ENCODE measurements at regions not wholly inside any gene's neighbourhood (a gene's known extent, or its start where the extent isn't known, plus 50 kb on each side); places are given as distances from the start of the nearest gene placed in this dataset.

DNA sequence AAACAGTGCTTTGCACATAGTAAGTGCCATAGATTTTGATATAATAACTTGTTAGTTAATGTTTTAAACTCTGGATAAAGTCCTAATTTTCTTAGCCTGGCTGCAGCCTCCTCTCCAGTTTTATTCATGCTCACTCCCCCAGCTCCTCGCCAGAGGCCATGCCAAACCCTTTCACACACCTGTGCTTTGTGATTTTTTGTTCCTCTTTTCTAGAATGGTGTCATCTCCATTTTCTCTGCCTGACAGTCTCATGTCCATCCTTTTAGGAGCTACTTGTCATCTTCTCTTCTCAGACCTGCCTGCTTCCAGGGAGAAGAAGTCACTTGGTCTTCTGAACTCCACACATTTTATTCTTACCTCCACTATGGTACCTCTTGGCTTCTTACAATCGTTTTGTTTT is 55.8 kb upstream of the SPATA13 start:
- Histone ChIP-seq H3K4me2 (ENCODE audit: control insufficient read depth, extremely low read depth, insufficient read depth, low read depth, low read length) (no peak overlapping the region), H3K9me3 (ENCODE audit: control insufficient read depth, low read depth, low read length) (no peaks in the 10 kb centered on the region), H4K20me1 (ENCODE audit: control insufficient read depth, extremely low read depth, insufficient read depth, low read length) (no peaks in the 10 kb centered on the region), H3K27ac (ENCODE audit: control insufficient read depth, insufficient read depth, low read length) (no peak overlapping the region), H3K36me3 (ENCODE audit: control insufficient read depth in 2 of 2, extremely low read depth in 1 of 2, insufficient read depth in 2 of 2, low read length in 2 of 2) (no peaks in the 10 kb centered on the region), H3K4me1 (ENCODE audit: control insufficient read depth, extremely low read depth, insufficient read depth, low read length) (no peaks in the 10 kb centered on the region), H3K9me1 (ENCODE audit: control insufficient read depth, extremely low read depth, insufficient read depth, low read length) (no peaks in the 10 kb centered on the region), H2AFZ (ENCODE audit: control insufficient read depth, low read length) (no peak overlapping the region), H3K27me3 (ENCODE audit: control insufficient read depth, extremely low read depth, insufficient read depth, low read length) (peaks cover 9% of the 10 kb centered on the region), H3K79me2 (ENCODE audit: control insufficient read depth, insufficient read depth, low read length) (no peaks in the 10 kb centered on the region), H3K4me3 (ENCODE audit: control insufficient read depth in 2 of 3, extremely low read depth in 1 of 3, insufficient read depth in 2 of 3, low read depth in 1 of 3, low read length in 3 of 3) (no peak overlapping the region), H3K9ac (ENCODE audit: control insufficient read depth, extremely low read depth, insufficient read depth, low read length) (no peak overlapping the region)
- FAIRE-seq = no peak
- TF ChIP-seq, protein P1, sequence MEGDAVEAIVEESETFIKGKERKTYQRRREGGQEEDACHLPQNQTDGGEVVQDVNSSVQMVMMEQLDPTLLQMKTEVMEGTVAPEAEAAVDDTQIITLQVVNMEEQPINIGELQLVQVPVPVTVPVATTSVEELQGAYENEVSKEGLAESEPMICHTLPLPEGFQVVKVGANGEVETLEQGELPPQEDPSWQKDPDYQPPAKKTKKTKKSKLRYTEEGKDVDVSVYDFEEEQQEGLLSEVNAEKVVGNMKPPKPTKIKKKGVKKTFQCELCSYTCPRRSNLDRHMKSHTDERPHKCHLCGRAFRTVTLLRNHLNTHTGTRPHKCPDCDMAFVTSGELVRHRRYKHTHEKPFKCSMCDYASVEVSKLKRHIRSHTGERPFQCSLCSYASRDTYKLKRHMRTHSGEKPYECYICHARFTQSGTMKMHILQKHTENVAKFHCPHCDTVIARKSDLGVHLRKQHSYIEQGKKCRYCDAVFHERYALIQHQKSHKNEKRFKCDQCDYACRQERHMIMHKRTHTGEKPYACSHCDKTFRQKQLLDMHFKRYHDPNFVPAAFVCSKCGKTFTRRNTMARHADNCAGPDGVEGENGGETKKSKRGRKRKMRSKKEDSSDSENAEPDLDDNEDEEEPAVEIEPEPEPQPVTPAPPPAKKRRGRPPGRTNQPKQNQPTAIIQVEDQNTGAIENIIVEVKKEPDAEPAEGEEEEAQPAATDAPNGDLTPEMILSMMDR (optimal IDR thresholded peaks at IDR 0.05 in 1 of 3, IDR thresholded peaks at IDR 0.05 in 1 of 3, conservative IDR thresholded peaks at IDR 0.05 in 1 of 3; ENCODE audit: extremely low read depth in 1 of 3, insufficient read depth in 2 of 3, low read length in 3 of 3) = no peak
- TF ChIP-seq EZH2 (IDR thresholded peaks at IDR 0.05; ENCODE audit: low read length) = no peak
- dilution Hi-C loops (cut with MboI; ENCODE audit: extremely low pct_ligation_motif_present, low sequenced_read_pairs) = no loop called here
- no peak for DNase-seq (ENCODE audit: low read depth, low spot score)

DNA sequence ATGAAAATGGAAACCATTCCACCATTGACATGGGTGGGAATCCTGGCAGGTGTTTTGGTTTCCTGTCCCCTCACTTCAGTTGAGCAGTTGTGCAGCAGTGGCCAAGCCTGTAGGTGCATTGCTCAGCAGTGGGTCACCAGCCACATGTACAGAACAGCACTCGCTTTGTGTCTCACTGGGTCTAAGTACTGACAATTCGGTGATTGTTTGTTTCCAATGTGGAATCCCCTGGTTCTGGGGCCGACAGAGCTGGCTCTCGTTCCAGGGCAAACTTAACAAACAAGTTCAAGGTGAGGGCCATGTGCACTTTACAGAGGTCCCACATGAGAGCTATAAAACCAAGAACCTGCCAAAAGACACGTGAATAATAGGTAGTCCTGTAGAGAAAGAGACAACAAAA is 54.1 kb upstream of the SPATA13 start:
- Histone ChIP-seq H3K36me3 (ENCODE audit: control insufficient read depth in 2 of 2, extremely low read depth in 1 of 2, insufficient read depth in 2 of 2, low read length in 2 of 2) (no peaks in the 10 kb centered on the region), H3K27ac (ENCODE audit: control insufficient read depth, insufficient read depth, low read length) (no peak overlapping the region), H2AFZ (ENCODE audit: control insufficient read depth, low read length) (no peak overlapping the region), H3K9me3 (ENCODE audit: control insufficient read depth, low read depth, low read length) (no peaks in the 10 kb centered on the region), H3K9me1 (ENCODE audit: control insufficient read depth, extremely low read depth, insufficient read depth, low read length) (no peaks in the 10 kb centered on the region), H3K4me1 (ENCODE audit: control insufficient read depth, extremely low read depth, insufficient read depth, low read length) (no peaks in the 10 kb centered on the region), H3K79me2 (ENCODE audit: control insufficient read depth, insufficient read depth, low read length) (no peaks in the 10 kb centered on the region), H4K20me1 (ENCODE audit: control insufficient read depth, extremely low read depth, insufficient read depth, low read length) (no peaks in the 10 kb centered on the region), H3K9ac (ENCODE audit: control insufficient read depth, extremely low read depth, insufficient read depth, low read length) (no peak overlapping the region), H3K4me3 (ENCODE audit: control insufficient read depth in 2 of 3, extremely low read depth in 1 of 3, insufficient read depth in 2 of 3, low read depth in 1 of 3, low read length in 3 of 3) (no peak overlapping the region), H3K27me3 (ENCODE audit: control insufficient read depth, extremely low read depth, insufficient read depth, low read length) (peaks cover 9% of the 10 kb centered on the region), H3K4me2 (ENCODE audit: control insufficient read depth, extremely low read depth, insufficient read depth, low read depth, low read length) (no peak overlapping the region)
- dilution Hi-C loops (cut with MboI; ENCODE audit: extremely low pct_ligation_motif_present, low sequenced_read_pairs) = no loop called here
- TF ChIP-seq, protein P1 (optimal IDR thresholded peaks at IDR 0.05 in 1 of 3, IDR thresholded peaks at IDR 0.05 in 1 of 3, conservative IDR thresholded peaks at IDR 0.05 in 1 of 3; ENCODE audit: extremely low read depth in 1 of 3, insufficient read depth in 2 of 3, low read length in 3 of 3) = no peak
- TF ChIP-seq EZH2 (IDR thresholded peaks at IDR 0.05; ENCODE audit: low read length) = no peak
- FAIRE-seq (no peak), DNase-seq (ENCODE audit: low read depth, low spot score) (no peak)
